HPDE6-E6E7 (cell line): ENCODE measurements at regions not wholly inside any gene's neighbourhood (a gene's known extent, or its start where the extent isn't known, plus 50 kb on each side); places are given as distances from the start of the nearest gene placed in this dataset.
A peak's percentile ranks its signal among the peaks of the same experiment; 100 is the strongest.

Experiments
- DNase-seq: peaks from one replicate; pipeline ENCODE4 v3.0.0; 2011; ENCODE audit warnings: missing footprints; ENCODE audit errors: extremely low spot score

GRCh38 chr4:160217352-160217751 is 1114.5 kb downstream of the RAPGEF2 start:
- no peak for DNase-seq

DNA sequence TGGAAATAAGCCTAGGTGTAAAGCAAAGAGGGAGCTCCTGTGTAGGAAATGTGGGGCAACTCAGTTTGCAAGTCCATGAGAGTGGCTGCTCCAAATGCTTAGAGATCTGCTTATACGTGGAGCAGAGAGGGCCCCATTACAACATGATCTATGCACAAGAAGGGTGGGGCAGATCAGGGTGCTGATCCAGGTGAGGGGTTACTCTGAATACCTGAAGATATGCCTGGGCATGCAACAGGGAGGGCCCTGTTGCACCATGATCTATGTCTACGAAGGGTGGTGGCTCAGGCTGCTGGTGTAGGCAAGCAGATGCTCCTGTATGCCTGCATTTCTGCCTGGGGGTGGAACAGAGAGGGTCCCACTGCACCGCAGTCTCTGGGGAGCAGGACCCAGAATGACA is 1121.2 kb downstream of the RAPGEF2 start:
- DNase-seq, result no peak

DNA sequence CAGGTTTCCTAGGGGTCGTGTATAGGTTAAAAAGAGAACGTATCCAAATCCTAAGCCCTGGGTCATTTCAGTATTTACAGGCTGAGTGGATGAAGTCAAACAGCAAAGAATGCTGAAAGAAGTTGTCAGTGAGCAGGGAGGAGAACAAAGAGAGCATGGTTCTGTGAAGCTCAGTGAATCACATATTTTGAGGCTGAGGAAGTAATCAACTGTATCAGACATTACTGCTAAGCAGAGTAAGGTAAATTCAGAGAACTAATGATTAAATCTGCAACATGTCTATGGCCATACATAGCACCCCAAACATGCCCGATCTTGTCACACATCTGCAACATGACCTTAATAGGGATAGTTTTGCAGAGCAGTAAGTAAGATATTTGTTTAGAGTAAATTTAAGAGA is 1130.3 kb downstream of the RAPGEF2 start:
- DNase-seq, result peak; percentile 13

GRCh38 chr4:160235285-160235684 is 1132.4 kb downstream of the RAPGEF2 start:
- no peak for DNase-seq

GRCh38 chr4:160235771-160236170 is 1132.9 kb downstream of the RAPGEF2 start:
- DNase-seq, result no peak

DNA sequence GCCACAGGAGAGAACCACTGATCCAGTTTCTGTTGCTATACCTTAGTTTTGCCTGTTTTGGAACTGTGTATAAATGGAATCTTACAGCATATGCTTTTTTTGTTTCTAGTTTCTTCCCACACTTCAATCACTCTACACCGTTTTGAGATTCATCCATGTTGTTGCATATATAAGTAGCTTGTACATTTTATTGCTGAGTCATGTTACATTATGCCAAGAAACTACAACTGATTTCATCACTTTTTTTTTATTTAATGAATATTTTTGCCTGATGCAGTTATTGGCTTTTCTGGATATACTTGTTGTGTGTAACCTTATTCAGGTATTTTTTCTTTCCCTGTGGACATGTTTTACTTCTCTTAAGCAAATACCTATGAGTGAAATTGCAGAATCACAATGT is 1135.9 kb downstream of the RAPGEF2 start:
- DNase-seq, result no peak

- no peak for DNase-seq
Observed at GRCh38 chr4:160247091-160247656, 1144.3 kb downstream of the RAPGEF2 start.

DNA sequence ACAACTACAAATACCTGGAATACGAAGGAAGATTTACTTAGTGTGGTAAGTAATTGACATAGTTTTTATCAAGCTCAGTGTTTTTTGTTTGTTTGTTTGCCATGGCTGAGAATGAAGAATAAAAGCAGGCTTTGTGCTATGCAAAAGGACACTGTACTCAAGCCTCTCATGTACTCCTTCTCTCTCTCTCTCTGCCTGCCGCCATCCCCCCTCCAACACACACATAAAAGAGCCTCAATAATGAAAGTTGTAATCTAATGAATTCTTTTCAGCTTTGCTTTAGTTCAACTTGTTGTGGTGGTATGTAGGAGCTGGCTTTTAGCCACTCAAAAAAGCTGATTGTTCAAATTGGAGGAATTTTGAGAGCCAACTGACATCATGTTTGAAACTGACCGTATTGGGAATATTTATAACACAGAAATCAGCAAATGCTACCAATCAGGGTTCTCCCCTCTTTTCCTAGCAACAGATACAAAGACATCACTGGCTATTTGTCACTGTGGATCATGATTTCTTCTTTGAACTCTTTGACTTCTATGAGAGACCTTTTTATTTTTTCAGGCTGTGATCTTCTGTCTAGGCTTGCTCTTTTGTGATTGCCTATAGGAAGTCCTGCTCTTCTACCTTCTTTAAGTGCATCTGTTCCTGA is 1148.8 kb downstream of the RAPGEF2 start:
- DNase-seq, result no peak

DNA sequence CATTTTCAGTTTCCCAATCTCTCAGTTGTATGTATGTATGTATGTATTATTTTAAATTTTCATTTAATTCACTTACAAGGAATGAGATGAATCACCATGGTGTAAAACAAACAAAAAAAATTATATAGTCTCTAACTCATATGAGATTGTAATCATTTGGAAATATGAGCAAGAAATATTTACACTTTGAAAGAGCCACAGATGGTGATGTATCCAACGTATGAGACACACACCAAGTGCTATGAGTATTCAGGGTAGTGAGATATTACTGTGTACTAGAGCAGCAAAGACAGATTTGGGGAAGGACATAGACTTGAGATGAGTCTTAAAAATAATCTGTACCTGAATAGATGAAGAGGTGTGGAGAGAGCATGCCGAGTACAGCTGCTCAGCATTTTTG is 1154.4 kb downstream of the RAPGEF2 start:
- no peak for DNase-seq

- DNase-seq, result no peak
Observed at GRCh38 chr4:160265014-160265413, 1162.1 kb downstream of the RAPGEF2 start.

DNA sequence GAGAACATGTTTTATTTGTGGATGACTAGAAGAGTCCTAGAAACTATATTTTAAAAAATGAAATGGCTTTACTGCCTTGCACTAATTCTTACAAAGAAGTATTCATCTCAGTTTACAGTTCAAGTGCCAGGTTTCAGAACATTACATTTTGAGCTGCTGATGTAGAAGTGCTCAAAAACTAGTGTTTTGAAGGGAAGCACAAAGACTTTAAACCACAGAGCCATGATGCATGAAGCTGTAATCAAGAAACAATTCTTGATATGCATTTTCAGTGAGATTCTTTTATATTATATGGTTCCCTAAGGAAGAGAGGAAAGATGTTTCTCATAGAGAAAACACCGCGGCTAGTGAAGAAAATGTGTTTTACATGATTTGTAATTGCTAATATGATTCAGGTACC is 1163.0 kb downstream of the RAPGEF2 start:
- no peak for DNase-seq

DNA sequence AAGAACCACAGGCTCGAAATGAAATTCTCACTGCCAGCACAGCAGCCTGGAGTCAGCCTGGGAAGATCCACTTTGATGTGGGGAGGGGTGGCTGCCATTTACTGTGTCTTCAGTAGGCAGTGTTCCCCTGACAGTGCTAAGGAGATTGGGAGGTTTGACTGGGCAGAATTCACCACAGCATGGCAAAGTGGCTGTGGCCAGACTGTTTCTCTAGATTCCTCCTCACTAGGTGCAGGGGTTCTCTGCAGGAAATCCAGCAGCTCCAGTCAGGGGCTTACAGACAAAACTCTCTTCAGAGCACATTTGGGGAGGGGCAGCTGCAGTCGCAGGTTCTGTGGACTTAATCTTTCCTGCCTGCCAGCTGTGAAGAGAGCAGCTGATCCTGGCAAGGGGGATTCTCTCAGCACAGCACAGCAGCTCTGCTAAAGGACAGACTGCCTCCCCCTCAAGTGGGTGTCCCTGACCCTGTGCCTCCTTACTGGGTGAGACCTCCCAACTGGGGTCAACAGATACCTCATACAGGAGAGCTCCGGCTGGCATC is 1174.0 kb downstream of the RAPGEF2 start:
- DNase-seq, result no peak

DNA sequence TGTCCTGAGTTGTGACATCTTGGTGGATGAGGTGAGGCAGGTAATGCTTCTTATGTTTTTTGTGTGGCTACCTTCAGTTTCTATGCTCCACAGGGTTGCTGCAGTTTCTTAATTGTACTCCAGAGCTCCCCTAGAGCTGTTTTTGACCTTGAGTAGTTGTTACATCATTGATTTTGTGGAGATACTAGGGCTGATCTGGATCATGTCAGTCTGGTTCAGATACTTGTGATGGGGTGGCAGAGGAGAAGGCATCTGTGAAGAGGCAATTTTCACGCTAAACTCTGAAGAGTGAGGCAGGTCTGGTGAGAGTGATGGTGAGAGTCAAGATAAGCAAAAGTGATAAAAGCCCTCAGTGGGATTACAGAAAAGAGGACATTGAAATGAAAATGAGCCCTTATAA is 1180.2 kb downstream of the RAPGEF2 start:
- DNase-seq, result no peak

DNA sequence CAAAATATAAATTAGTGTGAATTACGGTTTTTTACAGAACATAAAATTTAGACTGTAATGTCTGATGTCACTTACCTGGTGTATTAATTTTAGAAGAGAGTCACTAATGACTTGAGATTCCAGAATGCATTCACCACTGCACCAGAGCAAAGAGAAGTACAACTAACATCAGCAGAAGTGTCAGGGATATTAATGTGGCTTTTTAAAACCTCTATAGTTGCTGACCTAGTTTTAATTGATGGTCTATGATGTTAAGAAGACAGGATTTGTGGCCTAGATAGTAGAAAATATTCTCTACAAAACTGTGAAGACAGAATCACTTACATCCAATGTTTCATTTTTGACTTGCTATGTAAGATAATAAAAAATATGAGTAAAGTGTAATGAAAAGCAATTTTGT is 1181.6 kb downstream of the RAPGEF2 start:
- DNase-seq, result no peak

DNA sequence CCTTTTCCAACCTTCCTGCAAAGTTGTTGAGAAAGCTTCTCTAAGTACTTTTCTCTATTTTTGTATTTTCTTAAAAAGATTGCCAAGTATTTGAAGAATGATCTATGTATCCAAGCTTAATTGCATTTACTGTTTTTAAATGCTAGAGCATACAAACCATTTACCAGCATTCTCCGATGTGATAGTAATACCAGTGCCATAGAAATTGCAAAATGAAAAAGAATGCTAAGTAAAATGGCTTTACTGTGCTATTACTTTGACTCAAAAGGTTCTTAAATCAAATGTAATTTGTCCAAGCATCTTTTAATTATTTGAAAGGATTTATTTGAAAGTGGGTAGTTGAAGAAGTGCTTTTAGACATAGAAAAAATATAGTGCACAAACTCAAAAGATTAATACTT is 1183.2 kb downstream of the RAPGEF2 start:
- no peak for DNase-seq

- DNase-seq, result no peak
Observed at GRCh38 chr4:160296476-160296875, 1193.6 kb downstream of the RAPGEF2 start.

- DNase-seq, result no peak
Observed at GRCh38 chr4:160299177-160299576, 1196.3 kb downstream of the RAPGEF2 start.

DNA sequence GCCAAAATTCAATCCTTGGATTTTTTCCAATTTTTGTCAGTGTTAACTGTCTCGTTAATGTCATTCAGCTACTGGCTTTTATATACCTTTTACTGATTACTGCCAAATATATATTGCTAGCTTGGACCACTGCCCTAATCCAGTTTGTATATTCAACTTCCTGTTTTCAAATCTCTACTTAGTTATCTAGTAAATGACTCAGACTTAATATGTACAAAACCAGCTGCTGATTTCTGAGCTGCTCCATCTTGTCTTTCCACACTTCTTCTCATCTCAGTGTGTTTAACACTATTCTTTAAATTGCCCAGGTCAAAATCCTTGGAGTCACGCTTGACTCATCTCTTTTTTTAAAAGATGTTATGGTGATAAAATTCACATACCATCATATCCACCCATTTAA is 1196.7 kb downstream of the RAPGEF2 start:
- DNase-seq, result no peak

GRCh38 chr4:160316036-160316435 is 1213.2 kb downstream of the RAPGEF2 start:
- DNase-seq, result no peak

- no peak for DNase-seq
Observed at GRCh38 chr4:160318567-160319220, 1215.8 kb downstream of the RAPGEF2 start.

GRCh38 chr4:160319221-160319867 is 1216.5 kb downstream of the RAPGEF2 start:
- DNase-seq, result peak; percentile 74

GRCh38 chr4:160319868-160320260 is 1217.0 kb downstream of the RAPGEF2 start:
- peak; percentile 13 for DNase-seq

DNA sequence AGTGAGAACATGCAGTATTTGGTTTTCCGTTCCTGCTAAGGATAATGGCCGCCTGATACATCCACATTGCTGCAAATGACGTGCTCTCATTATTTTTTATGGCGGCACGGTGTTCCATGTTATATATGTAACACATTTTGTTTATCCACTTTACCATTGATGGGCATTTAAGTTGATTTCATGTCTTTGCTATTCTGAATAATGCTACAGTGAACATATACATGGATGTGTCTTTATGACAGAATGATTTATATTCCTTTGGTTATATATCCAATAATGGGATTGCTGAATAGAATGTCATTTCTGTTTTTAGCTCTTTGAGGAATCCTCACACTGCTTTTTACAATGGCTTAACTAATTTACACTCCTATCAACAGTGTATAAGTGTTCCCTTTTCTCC is 1223.2 kb downstream of the RAPGEF2 start:
- DNase-seq, result no peak
